Fibroblast of mammary gland (primary cell): ENCODE measurements at regions not wholly inside any gene's neighbourhood (a gene's known extent, or its start where the extent isn't known, plus 50 kb on each side); places are given as distances from the start of the nearest gene placed in this dataset.

Experiments
- DNase-seq: peaks from one replicate; pipeline ENCODE4 v3.0.0-alpha.2; 2010; ENCODE audit warnings: low read depth
- H3K4me3 ChIP-seq: 2 replicates; pipeline ENCODE4 v1.5.1; 2011; ENCODE audit warnings: low read depth, mild to moderate bottlenecking, low read length, moderate library complexity; ENCODE audit not compliant: control insufficient read depth
- TF ChIP-seq, protein P1 (sequence below): conservative IDR thresholded peaks from 2 replicates; pipeline ENCODE4 v1.5.1; 2011; ENCODE audit warnings: low read depth, low read length, inconsistent platforms; ENCODE audit not compliant: control insufficient read depth, insufficient read depth

DNA sequence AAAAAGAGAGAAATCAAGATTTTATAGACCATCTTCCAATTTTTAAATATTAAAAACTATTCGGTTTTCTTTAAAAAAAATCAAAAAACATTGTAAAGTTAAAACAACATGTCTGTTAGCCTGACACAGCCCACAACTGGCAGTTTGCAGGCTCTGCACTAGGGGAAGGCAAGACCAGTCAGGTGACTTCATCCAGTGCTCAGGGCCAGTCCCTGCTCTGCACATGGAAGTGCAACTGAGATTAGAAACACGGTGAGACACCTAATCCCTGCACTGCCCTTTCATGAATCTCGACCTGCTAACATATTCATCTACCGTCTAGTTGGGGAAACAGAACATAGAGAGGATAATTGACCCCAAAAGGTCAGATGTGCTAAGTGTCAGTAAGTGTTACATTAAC, 135.2 kb downstream of the BARD1 start:
- TF ChIP-seq, protein P1, sequence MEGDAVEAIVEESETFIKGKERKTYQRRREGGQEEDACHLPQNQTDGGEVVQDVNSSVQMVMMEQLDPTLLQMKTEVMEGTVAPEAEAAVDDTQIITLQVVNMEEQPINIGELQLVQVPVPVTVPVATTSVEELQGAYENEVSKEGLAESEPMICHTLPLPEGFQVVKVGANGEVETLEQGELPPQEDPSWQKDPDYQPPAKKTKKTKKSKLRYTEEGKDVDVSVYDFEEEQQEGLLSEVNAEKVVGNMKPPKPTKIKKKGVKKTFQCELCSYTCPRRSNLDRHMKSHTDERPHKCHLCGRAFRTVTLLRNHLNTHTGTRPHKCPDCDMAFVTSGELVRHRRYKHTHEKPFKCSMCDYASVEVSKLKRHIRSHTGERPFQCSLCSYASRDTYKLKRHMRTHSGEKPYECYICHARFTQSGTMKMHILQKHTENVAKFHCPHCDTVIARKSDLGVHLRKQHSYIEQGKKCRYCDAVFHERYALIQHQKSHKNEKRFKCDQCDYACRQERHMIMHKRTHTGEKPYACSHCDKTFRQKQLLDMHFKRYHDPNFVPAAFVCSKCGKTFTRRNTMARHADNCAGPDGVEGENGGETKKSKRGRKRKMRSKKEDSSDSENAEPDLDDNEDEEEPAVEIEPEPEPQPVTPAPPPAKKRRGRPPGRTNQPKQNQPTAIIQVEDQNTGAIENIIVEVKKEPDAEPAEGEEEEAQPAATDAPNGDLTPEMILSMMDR: no peak
- no peak for DNase-seq
- no peak overlapping the region for H3K4me3 ChIP-seq

DNA sequence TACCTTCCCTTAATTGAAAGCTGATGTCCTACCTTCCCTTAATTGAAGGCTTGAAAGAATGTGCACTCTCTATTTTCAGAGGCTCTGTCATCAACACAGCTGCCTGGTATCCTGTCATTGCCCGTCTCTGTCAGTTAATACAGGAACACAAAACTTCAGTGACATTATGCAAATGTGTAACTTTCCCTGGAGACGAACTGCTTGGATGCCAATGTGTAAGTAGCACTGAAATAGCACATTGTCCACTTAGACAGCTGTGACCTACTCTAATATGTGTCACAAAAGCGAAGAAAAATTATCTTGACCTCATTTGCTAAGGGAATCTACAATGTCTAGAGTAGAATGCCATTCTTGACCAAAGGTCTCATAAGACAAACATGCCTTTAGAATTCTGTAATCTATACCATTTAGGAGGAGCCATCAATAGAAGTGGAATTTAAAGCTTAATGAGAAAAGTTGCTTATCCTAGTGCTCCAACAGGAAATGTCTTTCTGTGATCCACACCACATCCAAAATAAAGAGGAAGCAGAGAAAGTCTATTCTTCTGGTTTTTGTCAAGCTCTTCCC, 138.1 kb downstream of the BARD1 start:
- TF ChIP-seq, protein P1: no peak
- H3K4me3 ChIP-seq: no peak overlapping the region
- no peak for DNase-seq

DNA sequence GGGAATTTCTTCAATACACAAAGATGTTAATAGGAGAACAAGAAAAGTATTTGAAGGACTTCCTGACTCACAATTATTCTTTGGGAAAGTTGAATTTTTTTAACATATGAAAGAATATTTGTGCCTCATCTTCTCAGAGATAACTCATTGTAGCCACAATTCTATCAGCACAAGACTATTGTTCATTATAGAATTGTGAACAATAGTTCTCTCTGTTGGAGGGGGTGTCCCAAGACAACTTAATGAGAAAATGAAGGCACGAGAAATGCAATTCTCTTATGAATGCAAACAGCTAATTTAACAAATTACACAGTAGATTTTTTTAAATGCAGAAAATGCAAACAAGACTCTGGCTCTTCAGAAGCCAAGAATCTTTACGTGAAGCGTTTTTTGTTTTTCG, 157.0 kb downstream of the BARD1 start:
- TF ChIP-seq, protein P1: no peak

DNA sequence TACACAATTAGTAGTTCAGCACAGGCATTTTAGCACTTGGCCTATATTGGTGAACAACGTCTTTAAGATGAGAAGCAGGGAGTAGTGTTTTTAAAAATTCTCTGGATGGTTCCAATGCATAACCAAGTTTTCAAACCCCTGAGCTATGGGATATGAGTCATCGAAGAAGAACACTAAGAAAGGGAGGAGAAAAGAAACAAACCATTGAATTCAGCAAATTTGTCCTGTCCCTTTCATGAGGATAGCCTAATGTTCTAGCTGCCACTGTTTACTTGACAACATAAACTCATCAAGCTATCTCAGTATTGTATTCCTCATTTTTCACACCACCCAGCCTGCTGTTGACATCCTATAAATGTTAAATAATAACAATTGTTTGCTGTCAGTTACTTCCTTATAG, 158.0 kb downstream of the BARD1 start:
- TF ChIP-seq, protein P1: no peak
- H3K4me3 ChIP-seq: no peak overlapping the region
- DNase-seq: peak; percentile 3

More for the DNA sequence above, 157.0 kb downstream of the BARD1 start:
- no peak for DNase-seq
- no peak overlapping the region for H3K4me3 ChIP-seq

DNA sequence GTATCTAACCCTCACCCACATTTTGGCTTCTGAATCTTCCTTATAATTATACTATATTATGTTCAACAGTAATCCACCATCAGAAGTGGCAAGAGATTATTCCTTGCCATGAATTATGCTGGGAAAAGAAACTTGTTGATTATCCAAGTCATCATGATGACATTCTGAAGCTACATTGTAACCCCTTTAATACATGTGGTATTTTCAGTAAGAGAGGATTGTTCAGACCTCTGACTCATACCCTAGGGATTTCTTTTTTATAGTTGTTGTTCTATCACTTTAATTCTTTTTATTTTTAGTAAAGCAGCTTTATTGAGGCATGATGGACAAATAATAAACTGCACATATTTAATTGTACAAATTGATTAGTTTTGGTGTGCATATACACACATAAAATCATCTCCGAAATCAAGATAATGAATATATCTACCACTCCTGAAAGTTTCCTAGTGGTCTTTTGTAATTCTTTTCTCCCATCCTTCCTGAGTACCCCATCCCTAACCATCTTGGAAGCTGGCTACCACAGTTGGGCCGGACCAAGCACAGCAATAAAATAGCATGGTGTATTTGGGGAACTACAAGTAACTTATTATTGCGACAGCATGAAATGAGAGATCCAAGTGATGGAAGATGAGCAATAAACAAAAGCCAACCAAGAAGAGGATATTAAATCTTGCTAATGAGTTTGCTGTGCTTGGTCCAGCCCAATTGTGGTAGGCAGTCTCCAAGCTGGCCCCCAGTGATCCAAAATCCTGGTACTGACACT, 159.9 kb downstream of the BARD1 start:
- peak; percentile 66 for DNase-seq
- TF ChIP-seq, protein P1: no peak
- no peak overlapping the region for H3K4me3 ChIP-seq

DNA sequence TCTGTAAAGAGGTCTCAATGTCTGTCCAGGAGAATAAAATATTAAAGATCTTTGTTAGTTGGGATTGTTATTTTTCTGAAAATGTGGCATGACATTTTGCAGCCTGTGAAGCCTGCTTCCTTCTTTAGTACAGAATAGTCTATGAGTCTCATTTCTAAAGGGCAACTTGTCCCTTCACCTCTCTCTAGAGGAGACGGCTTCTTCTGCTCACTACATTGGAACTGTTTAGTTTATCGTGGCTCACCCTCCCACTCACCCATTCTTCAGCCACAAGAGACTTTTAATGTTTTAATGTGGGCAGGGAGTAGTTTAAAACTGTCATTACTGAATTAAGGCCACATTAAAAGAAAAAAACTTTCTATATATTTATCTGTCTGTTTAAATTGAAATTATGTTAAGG, 161.0 kb downstream of the BARD1 start:
- TF ChIP-seq, protein P1: no peak

DNA sequence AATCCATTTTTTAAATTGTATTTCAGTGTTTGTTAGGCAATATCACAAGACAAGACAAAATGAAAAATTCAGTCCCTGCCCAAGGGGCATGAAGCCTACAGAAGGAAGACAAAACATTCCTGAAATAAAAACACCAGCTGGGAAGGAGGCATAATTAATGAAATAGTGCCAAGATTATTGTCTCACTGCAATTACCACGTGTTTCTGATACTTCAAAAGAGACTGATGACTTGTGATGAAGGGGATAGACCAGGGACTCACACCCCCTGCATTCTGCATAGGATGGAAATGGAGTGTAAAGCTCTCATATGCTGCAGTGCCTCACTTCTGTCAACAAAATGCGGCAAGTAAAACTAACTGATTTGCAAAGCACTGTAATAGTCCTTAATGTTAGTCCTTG, 178.1 kb downstream of the BARD1 start:
- TF ChIP-seq, protein P1: no peak
- no peak for DNase-seq
- H3K4me3 ChIP-seq: no peak overlapping the region

More for the DNA sequence above, 161.0 kb downstream of the BARD1 start:
- DNase-seq: no peak
- no peak overlapping the region for H3K4me3 ChIP-seq
